Fibroblast of lung (primary cell): ENCODE measurements at regions not wholly inside any gene's neighbourhood (a gene's known extent, or its start where the extent isn't known, plus 50 kb on each side); places are given as distances from the start of the nearest gene placed in this dataset.

Source experiments
- DNase-seq, 2 donors: peaks; one replicate each; pipeline versions ENCODE4 v3.0.0 to v3.0.0-alpha.2; 2010; ENCODE audit warnings: low read depth in 2 of 2
- H2AFZ ChIP-seq: 2 replicates; pipeline ENCODE4 v1.5.1; 2012; ENCODE audit warnings: low read length, control low read depth, inconsistent platforms
- H3K27ac ChIP-seq: 2 replicates; pipeline ENCODE4 v1.5.1; 2011; ENCODE audit warnings: low read length, control low read depth; ENCODE audit not compliant: insufficient read depth
- H3K27me3 ChIP-seq: 2 replicates; pipeline ENCODE4 v1.5.1; 2011; ENCODE audit warnings: mild to moderate bottlenecking, low read length; ENCODE audit not compliant: control insufficient read depth, insufficient read depth
- H3K36me3 ChIP-seq: 2 replicates; pipeline ENCODE4 v1.5.1; 2011; ENCODE audit warnings: low read length; ENCODE audit not compliant: control insufficient read depth, insufficient read depth
- H3K4me1 ChIP-seq: 2 replicates; pipeline ENCODE4 v1.5.1; 2011; ENCODE audit warnings: low read length; ENCODE audit not compliant: control insufficient read depth, insufficient read depth; ENCODE audit errors: extremely low read depth
- H3K4me2 ChIP-seq: 2 replicates; pipeline ENCODE4 v1.5.1; 2011; ENCODE audit warnings: low read length, control low read depth; ENCODE audit not compliant: insufficient read depth; ENCODE audit errors: extremely low read depth
- H3K4me3 ChIP-seq, 4 experiments: fragments of 200-600 bp in 1 of 4; sonication (generic) in 1 of 4; replicated peaks in 1 of 4; 2 replicates each; pipeline ENCODE4 v1.5.1; 2011 to 2016; ENCODE audit warnings: low read length in 4 of 4, low read depth in 3 of 4, mild to moderate bottlenecking in 3 of 4, control low read depth in 2 of 4, inconsistent platforms in 1 of 4, mixed read lengths in 1 of 4; ENCODE audit not compliant: insufficient read depth in 1 of 4; ENCODE audit errors: control extremely low read depth in 1 of 4
- H3K79me2 ChIP-seq: 2 replicates; pipeline ENCODE4 v1.5.1; 2012; ENCODE audit warnings: mild to moderate bottlenecking, low read length, inconsistent platforms; ENCODE audit not compliant: control insufficient read depth, insufficient read depth
- H3K9ac ChIP-seq: 2 replicates; pipeline ENCODE4 v1.5.1; 2011; ENCODE audit warnings: mild to moderate bottlenecking, low read length, control low read depth; ENCODE audit not compliant: insufficient read depth
- H3K9me3 ChIP-seq: 2 replicates; pipeline ENCODE4 v1.5.1; 2012; ENCODE audit warnings: low read depth, low read length; ENCODE audit not compliant: control insufficient read depth, insufficient read depth
- H4K20me1 ChIP-seq: 2 replicates; pipeline ENCODE4 v1.5.1; 2011; ENCODE audit warnings: low read length; ENCODE audit not compliant: control insufficient read depth, insufficient read depth; ENCODE audit errors: extremely low read depth
- EZH2 ChIP-seq: IDR thresholded peaks from 2 replicates; pipeline ENCODE4 v1.5.1; 2012; ENCODE audit warnings: low read length, control low read depth, mild to moderate bottlenecking; ENCODE audit errors: missing control alignments
- TF ChIP-seq, protein P1 (sequence below), 2 donors: IDR thresholded peaks in 1 of 2; conservative IDR thresholded peaks in 1 of 2; 1 replicate in 1 of 2; 2 replicates in 1 of 2; pipeline ENCODE4 v1.5.1; 2011 to 2012; ENCODE audit warnings: low read length in 2 of 2, control low read depth in 1 of 2, inconsistent platforms in 1 of 2, low read depth in 1 of 2, mild to moderate bottlenecking in 1 of 2

- H3K27ac ChIP-seq: no peak overlapping the region
- no peak overlapping the region for H3K9ac ChIP-seq
- no peaks in the 10 kb centered on the region for H3K79me2 ChIP-seq
- no peak overlapping the region for H3K4me3 ChIP-seq
- H3K36me3 ChIP-seq: no peaks in the 10 kb centered on the region
- H4K20me1 ChIP-seq: no peaks in the 10 kb centered on the region
- no peak overlapping the region for H2AFZ ChIP-seq
- no peaks in the 10 kb centered on the region for H3K27me3 ChIP-seq
- H3K9me3 ChIP-seq: no peaks in the 10 kb centered on the region
- no peaks in the 10 kb centered on the region for H3K4me1 ChIP-seq
- DNase-seq: no peak
- TF ChIP-seq EZH2: no peak
- TF ChIP-seq, protein P1, sequence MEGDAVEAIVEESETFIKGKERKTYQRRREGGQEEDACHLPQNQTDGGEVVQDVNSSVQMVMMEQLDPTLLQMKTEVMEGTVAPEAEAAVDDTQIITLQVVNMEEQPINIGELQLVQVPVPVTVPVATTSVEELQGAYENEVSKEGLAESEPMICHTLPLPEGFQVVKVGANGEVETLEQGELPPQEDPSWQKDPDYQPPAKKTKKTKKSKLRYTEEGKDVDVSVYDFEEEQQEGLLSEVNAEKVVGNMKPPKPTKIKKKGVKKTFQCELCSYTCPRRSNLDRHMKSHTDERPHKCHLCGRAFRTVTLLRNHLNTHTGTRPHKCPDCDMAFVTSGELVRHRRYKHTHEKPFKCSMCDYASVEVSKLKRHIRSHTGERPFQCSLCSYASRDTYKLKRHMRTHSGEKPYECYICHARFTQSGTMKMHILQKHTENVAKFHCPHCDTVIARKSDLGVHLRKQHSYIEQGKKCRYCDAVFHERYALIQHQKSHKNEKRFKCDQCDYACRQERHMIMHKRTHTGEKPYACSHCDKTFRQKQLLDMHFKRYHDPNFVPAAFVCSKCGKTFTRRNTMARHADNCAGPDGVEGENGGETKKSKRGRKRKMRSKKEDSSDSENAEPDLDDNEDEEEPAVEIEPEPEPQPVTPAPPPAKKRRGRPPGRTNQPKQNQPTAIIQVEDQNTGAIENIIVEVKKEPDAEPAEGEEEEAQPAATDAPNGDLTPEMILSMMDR (conservative IDR thresholded peaks at IDR 0.05 in 1 of 2, IDR thresholded peaks at IDR 0.05 in 1 of 2; ENCODE audit: low read depth in 1 of 2, low read length in 2 of 2): no peak
- no peak overlapping the region for H3K4me2 ChIP-seq
Observed at GRCh38 chr13:109649713-109650112, 136.7 kb downstream of the IRS2 start.

- Histone ChIP-seq H3K27me3 (no peaks in the 10 kb centered on the region), H3K9ac (no peak overlapping the region), H3K9me3 (no peaks in the 10 kb centered on the region), H3K4me3 (no peak overlapping the region), H3K36me3 (no peaks in the 10 kb centered on the region), H3K79me2 (no peaks in the 10 kb centered on the region), H3K4me1 (no peaks in the 10 kb centered on the region), H3K27ac (no peak overlapping the region), H2AFZ (no peak overlapping the region), H3K4me2 (no peak overlapping the region), H4K20me1 (no peaks in the 10 kb centered on the region)
- TF ChIP-seq EZH2: no peak
- TF ChIP-seq, protein P1 (conservative IDR thresholded peaks at IDR 0.05 in 1 of 2, IDR thresholded peaks at IDR 0.05 in 1 of 2; ENCODE audit: low read depth in 1 of 2, low read length in 2 of 2): no peak
- DNase-seq: no peak
Observed at GRCh38 chr13:109647699-109648098, 138.7 kb downstream of the IRS2 start.

DNA sequence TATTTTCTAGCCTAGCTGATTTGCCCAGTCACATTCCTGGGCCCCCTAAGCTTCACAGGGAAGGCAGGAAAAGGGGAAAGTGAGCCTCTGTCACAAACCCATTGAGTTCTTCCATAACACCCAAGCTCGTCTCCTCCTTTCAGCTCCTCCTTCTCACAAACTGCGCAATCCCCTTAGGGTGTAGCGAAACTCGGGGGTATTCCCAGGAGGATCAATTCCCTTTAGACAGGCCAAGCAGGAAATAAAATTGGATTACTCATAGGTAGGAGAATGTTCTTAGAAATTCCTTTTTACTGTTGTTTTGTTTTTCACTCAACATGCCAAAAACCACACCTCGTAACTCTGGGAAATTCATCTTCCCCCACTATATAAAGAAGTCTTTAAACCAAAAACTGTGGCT lies 139.3 kb downstream of the IRS2 start:
- Histone ChIP-seq H3K27ac (no peak overlapping the region), H3K4me2 (no peak overlapping the region), H3K27me3 (no peaks in the 10 kb centered on the region), H4K20me1 (no peaks in the 10 kb centered on the region), H3K79me2 (no peaks in the 10 kb centered on the region), H2AFZ (no peak overlapping the region), H3K4me1 (no peaks in the 10 kb centered on the region), H3K36me3 (no peaks in the 10 kb centered on the region), H3K4me3 (no peak overlapping the region), H3K9ac (no peak overlapping the region), H3K9me3 (no peaks in the 10 kb centered on the region)
- no peak for TF ChIP-seq EZH2
- DNase-seq: peak in 1 of 2 donors; percentile 15
